Kidney epithelial cell (primary cell): ENCODE measurements at regions not wholly inside any gene's neighbourhood (a gene's known extent, or its start where the extent isn't known, plus 50 kb on each side); places are given as distances from the start of the nearest gene placed in this dataset.

Experiments
- DNase-seq: peaks from one replicate; pipeline ENCODE4 v3.0.0-alpha.2; 2010; ENCODE audit warnings: low read depth
- H3K27me3 ChIP-seq: 2 replicates; pipeline ENCODE4 v1.6.0; 2011; ENCODE audit warnings: low read length; ENCODE audit not compliant: control insufficient read depth, insufficient read depth
- H3K36me3 ChIP-seq: 2 replicates; pipeline ENCODE4 v1.5.1; 2011; ENCODE audit warnings: low read length; ENCODE audit not compliant: control insufficient read depth, insufficient read depth
- H3K4me3 ChIP-seq: 2 replicates; pipeline ENCODE4 v1.5.1; 2011; ENCODE audit warnings: low read depth, mild to moderate bottlenecking, control low read depth, low read length
- TF ChIP-seq, protein P1 (sequence below): IDR thresholded peaks from 2 replicates; pipeline ENCODE4 v1.5.1; 2011; ENCODE audit warnings: mild to moderate bottlenecking, moderate library complexity, low read length, control low read depth, inconsistent platforms; ENCODE audit not compliant: insufficient read depth, poor library complexity, severe bottlenecking

DNA sequence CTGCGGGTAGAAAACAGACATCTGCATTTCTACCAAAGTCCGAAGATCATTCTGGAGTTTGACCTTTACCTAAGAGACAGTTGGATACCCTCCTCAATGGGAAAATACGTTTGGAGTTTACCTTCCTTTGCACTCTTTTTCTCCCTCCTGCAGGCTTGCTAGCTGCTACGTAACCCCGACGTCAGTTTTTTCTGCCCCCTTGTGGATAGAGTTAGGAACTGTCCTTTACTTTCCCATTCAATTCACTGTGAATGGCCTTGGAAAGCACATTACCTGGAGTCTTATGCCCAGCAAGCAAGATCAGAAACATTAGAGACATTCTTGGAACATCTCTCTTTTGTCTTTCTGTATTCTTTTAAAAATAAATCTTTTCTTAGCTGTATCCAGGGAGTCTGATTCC is 250.7 kb downstream of the NAP1L3 start:
- Histone ChIP-seq H3K36me3 (no peaks in the 10 kb centered on the region), H3K4me3 (no peak overlapping the region), H3K27me3 (no peaks in the 10 kb centered on the region)
- TF ChIP-seq, protein P1, sequence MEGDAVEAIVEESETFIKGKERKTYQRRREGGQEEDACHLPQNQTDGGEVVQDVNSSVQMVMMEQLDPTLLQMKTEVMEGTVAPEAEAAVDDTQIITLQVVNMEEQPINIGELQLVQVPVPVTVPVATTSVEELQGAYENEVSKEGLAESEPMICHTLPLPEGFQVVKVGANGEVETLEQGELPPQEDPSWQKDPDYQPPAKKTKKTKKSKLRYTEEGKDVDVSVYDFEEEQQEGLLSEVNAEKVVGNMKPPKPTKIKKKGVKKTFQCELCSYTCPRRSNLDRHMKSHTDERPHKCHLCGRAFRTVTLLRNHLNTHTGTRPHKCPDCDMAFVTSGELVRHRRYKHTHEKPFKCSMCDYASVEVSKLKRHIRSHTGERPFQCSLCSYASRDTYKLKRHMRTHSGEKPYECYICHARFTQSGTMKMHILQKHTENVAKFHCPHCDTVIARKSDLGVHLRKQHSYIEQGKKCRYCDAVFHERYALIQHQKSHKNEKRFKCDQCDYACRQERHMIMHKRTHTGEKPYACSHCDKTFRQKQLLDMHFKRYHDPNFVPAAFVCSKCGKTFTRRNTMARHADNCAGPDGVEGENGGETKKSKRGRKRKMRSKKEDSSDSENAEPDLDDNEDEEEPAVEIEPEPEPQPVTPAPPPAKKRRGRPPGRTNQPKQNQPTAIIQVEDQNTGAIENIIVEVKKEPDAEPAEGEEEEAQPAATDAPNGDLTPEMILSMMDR, result peak; percentile 39
- no peak for DNase-seq

DNA sequence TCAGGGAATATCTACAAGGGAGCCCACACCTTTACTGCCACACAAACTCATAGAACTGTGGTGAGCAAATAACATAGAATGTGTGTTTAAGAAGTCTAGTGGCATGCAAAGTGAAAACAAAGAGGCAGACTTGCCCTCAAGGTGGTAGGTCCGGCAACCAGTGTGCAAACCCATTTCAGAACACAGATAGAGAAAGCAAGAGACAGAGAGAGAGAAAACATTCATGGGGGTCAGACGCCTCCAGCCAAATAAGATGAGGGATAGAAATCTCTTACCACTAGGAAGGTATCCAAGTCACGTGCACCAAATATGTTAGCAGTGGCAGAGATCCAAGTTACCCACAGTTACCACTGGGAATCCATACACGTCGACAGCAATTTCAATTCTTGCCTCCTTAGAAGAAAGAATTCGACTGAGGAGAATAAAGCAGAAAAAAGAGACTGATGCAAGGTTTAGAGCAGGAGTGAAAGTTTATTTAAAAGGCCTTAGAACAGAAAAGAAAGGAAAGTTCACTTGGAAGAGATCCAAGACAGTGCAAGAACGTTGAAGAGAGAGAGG is 252.8 kb downstream of the NAP1L3 start:
- DNase-seq, result no peak
- no peak overlapping the region for H3K4me3 ChIP-seq
- no peaks in the 10 kb centered on the region for H3K27me3 ChIP-seq
- TF ChIP-seq, protein P1, result no peak
- no peaks in the 10 kb centered on the region for H3K36me3 ChIP-seq

DNA sequence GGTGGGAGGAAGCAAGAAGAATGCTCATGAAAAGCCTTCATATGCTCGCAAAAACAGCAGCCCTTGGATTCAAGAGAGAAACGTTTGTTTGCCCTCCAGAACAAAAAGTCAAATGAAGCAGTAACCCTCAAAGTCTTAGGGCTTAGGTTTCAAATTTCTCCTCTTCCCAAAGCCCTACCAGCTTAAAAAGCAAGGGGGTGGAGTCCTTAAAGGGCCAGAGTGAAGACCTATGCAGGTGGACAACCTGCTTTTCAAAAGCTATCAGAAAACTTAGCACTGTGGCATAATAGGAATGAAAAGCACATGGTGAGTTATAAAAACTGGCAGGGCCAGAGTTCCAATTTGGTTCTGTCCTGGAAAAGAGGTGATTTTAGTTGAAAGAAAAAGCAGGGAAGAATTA is 253.3 kb downstream of the NAP1L3 start:
- no peak for DNase-seq
- Histone ChIP-seq H3K27me3 (no peaks in the 10 kb centered on the region), H3K4me3 (no peak overlapping the region), H3K36me3 (no peaks in the 10 kb centered on the region)
- TF ChIP-seq, protein P1, result no peak

DNA sequence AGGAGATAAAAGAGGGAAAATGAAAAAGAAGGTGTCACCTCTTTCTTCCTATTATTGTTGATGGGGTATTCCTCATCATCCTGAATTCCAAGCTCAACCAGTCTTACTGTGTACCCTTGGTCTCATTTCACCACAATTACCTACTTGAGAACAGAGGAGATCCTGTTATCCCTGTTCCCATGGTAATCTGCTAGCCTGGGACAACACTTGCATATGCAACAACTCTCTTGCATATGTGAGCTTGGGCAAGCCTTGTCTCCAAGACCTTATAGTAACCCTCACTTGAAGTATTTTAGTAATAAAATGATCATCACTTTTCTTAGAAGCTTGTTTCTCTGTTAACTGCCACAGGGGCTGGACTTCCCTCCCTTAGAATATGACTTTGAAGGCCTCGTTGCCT is 253.7 kb downstream of the NAP1L3 start:
- Histone ChIP-seq H3K36me3 (no peaks in the 10 kb centered on the region), H3K4me3 (no peak overlapping the region), H3K27me3 (no peaks in the 10 kb centered on the region)
- TF ChIP-seq, protein P1, result no peak
- no peak for DNase-seq

DNA sequence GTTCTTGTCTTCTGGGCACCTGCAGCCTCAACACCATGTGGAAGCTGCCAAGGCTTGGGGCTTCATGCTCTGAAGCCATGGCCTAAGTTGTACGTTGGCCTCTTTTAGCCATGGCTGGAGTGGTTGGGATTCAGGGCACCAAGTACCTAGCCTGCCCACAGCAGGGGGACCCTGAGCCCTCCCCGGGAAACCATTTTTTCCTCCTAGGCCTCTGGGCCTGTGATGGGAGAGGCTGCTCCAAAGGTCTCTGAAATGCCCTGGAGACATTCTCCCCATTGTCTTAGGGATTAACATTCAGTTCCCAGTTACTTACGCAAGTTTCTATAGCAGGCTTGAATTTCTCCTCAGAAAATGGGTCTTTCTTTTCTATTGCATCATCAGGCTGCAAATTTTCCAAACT is 269.3 kb downstream of the NAP1L3 start:
- H3K4me3 ChIP-seq, result no peak overlapping the region
- TF ChIP-seq, protein P1, result no peak
- no peak for DNase-seq
- no peaks in the 10 kb centered on the region for H3K36me3 ChIP-seq
- H3K27me3 ChIP-seq, result no peaks in the 10 kb centered on the region

DNA sequence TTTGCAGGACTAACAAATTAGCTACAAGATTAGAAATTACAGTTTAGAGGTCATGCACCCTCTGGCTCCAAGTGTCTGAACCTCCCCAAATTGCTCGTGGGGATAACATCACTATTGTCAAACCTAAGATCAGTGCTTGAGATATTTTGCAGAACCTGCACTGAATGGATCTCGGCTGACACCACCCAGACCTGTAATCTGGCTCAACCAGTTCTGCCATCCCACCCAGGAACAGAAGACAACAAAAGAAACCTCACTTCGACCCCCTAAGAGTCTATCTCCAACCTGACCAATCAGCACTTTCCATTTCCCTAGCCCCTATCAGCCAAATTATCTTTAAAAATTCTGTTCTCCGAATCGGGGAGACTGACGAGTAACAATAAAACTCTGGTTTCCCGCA is 318.7 kb downstream of the NAP1L3 start:
- TF ChIP-seq, protein P1, result no peak
- Histone ChIP-seq H3K36me3 (no peaks in the 10 kb centered on the region), H3K27me3 (no peaks in the 10 kb centered on the region), H3K4me3 (no peak overlapping the region)
- no peak for DNase-seq
